OCI-LY1 (cell line): ENCODE measurements at regions not wholly inside any gene's neighbourhood (a gene's known extent, or its start where the extent isn't known, plus 50 kb on each side); places are given as distances from the start of the nearest gene placed in this dataset.

ENCODE experiments used
- H2AFZ ChIP-seq: fragments of 200-600 bp; sonication (generic), shearing (Covaris generic); 2 replicates; pipeline ENCODE4 v1.6.0; 2014; ENCODE audit warnings: antibody characterized with exemption, mild to moderate bottlenecking, low read length
- H3F3A ChIP-seq: fragments of 200-600 bp; sonication (generic), shearing (Covaris generic); 2 replicates; pipeline ENCODE4 v1.6.0; 2014; ENCODE audit warnings: mild to moderate bottlenecking, antibody characterized with exemption, low read length, moderate library complexity; ENCODE audit not compliant: insufficient read depth
- H3K27ac ChIP-seq: fragments of 200-600 bp; sonication (generic); 2 replicates; pipeline ENCODE4 v1.5.1; 2014; ENCODE audit warnings: low read length, mixed run types, mild to moderate bottlenecking, low read depth; ENCODE audit not compliant: poor library complexity, severe bottlenecking
- H3K27me3 ChIP-seq: fragments of 200-600 bp; sonication (generic); 2 replicates; pipeline ENCODE4 v1.6.0; 2014; ENCODE audit warnings: antibody characterized with exemption, mild to moderate bottlenecking, low read length, moderate library complexity; ENCODE audit not compliant: insufficient read depth
- H3K36me3 ChIP-seq: fragments of 200-600 bp; sonication (generic); 2 replicates; pipeline ENCODE4 v1.6.1; 2014; ENCODE audit warnings: mild to moderate bottlenecking, antibody characterized with exemption, low read length, moderate library complexity, mixed read lengths; ENCODE audit not compliant: insufficient read depth
- H3K4me1 ChIP-seq: fragments of 200-600 bp; sonication (generic); 2 replicates; pipeline ENCODE4 v1.5.1; 2014; ENCODE audit warnings: mild to moderate bottlenecking, low read length, moderate library complexity; ENCODE audit not compliant: insufficient read depth, severe bottlenecking
- H3K4me2 ChIP-seq: fragments of 200-600 bp; sonication (generic), shearing (Covaris generic); 2 replicates; pipeline ENCODE4 v1.6.1; 2014; ENCODE audit warnings: low read length
- H3K4me3 ChIP-seq: fragments of 200-600 bp; sonication (generic); 2 replicates; pipeline ENCODE4 v1.5.1; 2014; ENCODE audit warnings: low read length, low read depth, mild to moderate bottlenecking, mixed read lengths; ENCODE audit not compliant: poor library complexity, severe bottlenecking
- H3K79me2 ChIP-seq: fragments of 200-600 bp; shearing (Covaris generic); 2 replicates; pipeline ENCODE4 v1.6.1; 2016; ENCODE audit warnings: mixed run types, low read length, mixed read lengths; ENCODE audit not compliant: insufficient read depth
- H3K9ac ChIP-seq: fragments of 200-600 bp; sonication (generic), shearing (Covaris generic); 2 replicates; pipeline ENCODE4 v1.6.1; 2014; ENCODE audit warnings: mild to moderate bottlenecking, low read length, mixed read lengths
- H3K9me2 ChIP-seq: fragments of 200-600 bp; sonication (generic), shearing (Covaris generic); 2 replicates; pipeline ENCODE4 v1.6.1; 2014; ENCODE audit warnings: low read depth, mild to moderate bottlenecking, low read length, mixed read lengths
- H3K9me3 ChIP-seq: fragments of 200-600 bp; shearing (Covaris generic); 2 replicates; pipeline ENCODE4 v1.6.1; 2014; ENCODE audit warnings: low read length, mixed read lengths
- H4K20me1 ChIP-seq: fragments of 200-600 bp; sonication (generic), shearing (Covaris generic); 2 replicates; pipeline ENCODE4 v1.6.0; 2016; ENCODE audit warnings: mild to moderate bottlenecking, low read length; ENCODE audit not compliant: insufficient read depth
- EZH2 ChIP-seq: fragments of 200-600 bp; sonication (generic), shearing (Covaris generic); IDR thresholded peaks from 2 replicates; pipeline ENCODE4 v1.8.0; 2017; ENCODE audit warnings: borderline replicate concordance, mixed run types, mild to moderate bottlenecking, antibody characterized with exemption, low read length, moderate library complexity, mixed read lengths
- TF ChIP-seq, protein P1 (sequence below): fragments of 200-600 bp; sonication (generic), shearing (Covaris generic); IDR thresholded peaks from 2 replicates; pipeline ENCODE4 v1.5.1; 2017; ENCODE audit warnings: mild to moderate bottlenecking, antibody characterized with exemption, low read length, moderate library complexity, mixed read lengths

DNA sequence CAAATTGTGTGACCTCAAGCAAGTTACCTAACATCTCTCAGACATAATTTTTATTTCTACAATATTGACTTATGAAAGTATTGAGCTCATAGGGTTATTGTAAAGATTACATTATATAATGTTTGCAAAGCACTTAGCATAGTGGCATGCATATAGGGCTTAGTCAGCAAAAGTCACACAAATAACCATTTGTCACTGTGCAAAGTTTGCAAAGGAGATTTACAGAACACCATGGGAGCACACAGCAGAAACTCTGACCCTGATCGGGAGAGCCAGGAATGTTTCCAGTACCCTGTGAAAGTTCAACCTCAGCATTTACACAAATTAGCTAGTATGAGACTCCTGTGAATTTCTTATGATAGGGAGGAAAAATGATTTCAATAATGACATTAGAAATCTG lies 804.6 kb upstream of the RAG2 start:
- Histone ChIP-seq H2AFZ (no peak overlapping the region), H3K79me2 (no peaks in the 10 kb centered on the region), H3F3A (no peaks in the 10 kb centered on the region), H3K9me2 (no peaks in the 10 kb centered on the region), H3K27ac (no peak overlapping the region), H3K9me3 (no peaks in the 10 kb centered on the region), H3K4me1 (no peaks in the 10 kb centered on the region), H3K4me3 (no peak overlapping the region), H4K20me1 (no peaks in the 10 kb centered on the region), H3K36me3 (no peaks in the 10 kb centered on the region), H3K9ac (no peak overlapping the region), H3K27me3 (no peaks in the 10 kb centered on the region), H3K4me2 (no peak overlapping the region)
- TF ChIP-seq EZH2: no peak
- TF ChIP-seq, protein P1, sequence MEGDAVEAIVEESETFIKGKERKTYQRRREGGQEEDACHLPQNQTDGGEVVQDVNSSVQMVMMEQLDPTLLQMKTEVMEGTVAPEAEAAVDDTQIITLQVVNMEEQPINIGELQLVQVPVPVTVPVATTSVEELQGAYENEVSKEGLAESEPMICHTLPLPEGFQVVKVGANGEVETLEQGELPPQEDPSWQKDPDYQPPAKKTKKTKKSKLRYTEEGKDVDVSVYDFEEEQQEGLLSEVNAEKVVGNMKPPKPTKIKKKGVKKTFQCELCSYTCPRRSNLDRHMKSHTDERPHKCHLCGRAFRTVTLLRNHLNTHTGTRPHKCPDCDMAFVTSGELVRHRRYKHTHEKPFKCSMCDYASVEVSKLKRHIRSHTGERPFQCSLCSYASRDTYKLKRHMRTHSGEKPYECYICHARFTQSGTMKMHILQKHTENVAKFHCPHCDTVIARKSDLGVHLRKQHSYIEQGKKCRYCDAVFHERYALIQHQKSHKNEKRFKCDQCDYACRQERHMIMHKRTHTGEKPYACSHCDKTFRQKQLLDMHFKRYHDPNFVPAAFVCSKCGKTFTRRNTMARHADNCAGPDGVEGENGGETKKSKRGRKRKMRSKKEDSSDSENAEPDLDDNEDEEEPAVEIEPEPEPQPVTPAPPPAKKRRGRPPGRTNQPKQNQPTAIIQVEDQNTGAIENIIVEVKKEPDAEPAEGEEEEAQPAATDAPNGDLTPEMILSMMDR: no peak

GRCh38 chr11:37394236-37394870 lies 796.3 kb upstream of the RAG2 start:
- Histone ChIP-seq H3K27me3 (no peaks in the 10 kb centered on the region), H3K27ac (no peak overlapping the region), H3F3A (no peaks in the 10 kb centered on the region), H2AFZ (no peak overlapping the region), H3K4me2 (no peak overlapping the region), H4K20me1 (no peaks in the 10 kb centered on the region), H3K4me3 (no peak overlapping the region), H3K36me3 (no peaks in the 10 kb centered on the region), H3K4me1 (no peaks in the 10 kb centered on the region), H3K9me3 (peaks cover 5% of the 10 kb centered on the region; the same call in 1 of the 2 replicates), H3K9me2 (no peaks in the 10 kb centered on the region), H3K9ac (no peak overlapping the region), H3K79me2 (no peaks in the 10 kb centered on the region)
- TF ChIP-seq EZH2: no peak
- TF ChIP-seq, protein P1: no peak

- Histone ChIP-seq H3F3A (no peaks in the 10 kb centered on the region), H3K9me2 (no peaks in the 10 kb centered on the region), H3K27me3 (no peaks in the 10 kb centered on the region), H3K36me3 (no peaks in the 10 kb centered on the region), H3K4me3 (no peak overlapping the region), H2AFZ (no peak overlapping the region), H3K9me3 (peaks cover 5% of the 10 kb centered on the region; the same call in 1 of the 2 replicates), H3K27ac (no peak overlapping the region), H3K9ac (no peak overlapping the region), H4K20me1 (no peaks in the 10 kb centered on the region), H3K4me2 (no peak overlapping the region), H3K79me2 (no peaks in the 10 kb centered on the region), H3K4me1 (no peaks in the 10 kb centered on the region)
- TF ChIP-seq, protein P1: no peak
- TF ChIP-seq EZH2: no peak
Observed at GRCh38 chr11:37391615-37392014, 793.6 kb upstream of the RAG2 start.
